ENCODE measurements at regions not wholly inside any gene's neighbourhood (a gene's known extent, or its start where the extent isn't known, plus 50 kb on each side); places are given as distances from the start of the nearest gene placed in this dataset.
"Not testable (repeated sequence)": the region's sequence is repeated elsewhere in the genome, so short reads cannot be mapped to it uniquely, and the experiment has no call there.

DNA sequence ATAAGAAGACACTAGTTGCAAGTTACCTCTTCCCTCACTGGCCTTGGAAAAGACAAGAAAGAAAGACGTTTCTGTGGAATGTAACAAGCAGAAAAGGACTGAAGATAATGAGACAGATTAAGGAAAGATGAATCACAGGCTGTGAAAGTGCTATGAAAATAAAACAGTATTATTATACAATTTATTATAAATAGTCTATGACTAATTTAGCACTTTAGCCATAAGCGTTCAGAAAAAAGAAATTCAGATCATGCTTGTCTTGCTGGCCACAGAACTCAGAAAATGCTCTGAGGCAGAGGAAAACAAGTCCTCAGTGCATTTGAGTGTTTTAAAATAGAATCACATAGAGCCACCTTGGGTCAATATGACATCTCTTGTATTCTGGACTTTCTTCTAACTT is 174.8 kb upstream of the NBPF9 start:
- TF ChIP-seq, protein P1, sequence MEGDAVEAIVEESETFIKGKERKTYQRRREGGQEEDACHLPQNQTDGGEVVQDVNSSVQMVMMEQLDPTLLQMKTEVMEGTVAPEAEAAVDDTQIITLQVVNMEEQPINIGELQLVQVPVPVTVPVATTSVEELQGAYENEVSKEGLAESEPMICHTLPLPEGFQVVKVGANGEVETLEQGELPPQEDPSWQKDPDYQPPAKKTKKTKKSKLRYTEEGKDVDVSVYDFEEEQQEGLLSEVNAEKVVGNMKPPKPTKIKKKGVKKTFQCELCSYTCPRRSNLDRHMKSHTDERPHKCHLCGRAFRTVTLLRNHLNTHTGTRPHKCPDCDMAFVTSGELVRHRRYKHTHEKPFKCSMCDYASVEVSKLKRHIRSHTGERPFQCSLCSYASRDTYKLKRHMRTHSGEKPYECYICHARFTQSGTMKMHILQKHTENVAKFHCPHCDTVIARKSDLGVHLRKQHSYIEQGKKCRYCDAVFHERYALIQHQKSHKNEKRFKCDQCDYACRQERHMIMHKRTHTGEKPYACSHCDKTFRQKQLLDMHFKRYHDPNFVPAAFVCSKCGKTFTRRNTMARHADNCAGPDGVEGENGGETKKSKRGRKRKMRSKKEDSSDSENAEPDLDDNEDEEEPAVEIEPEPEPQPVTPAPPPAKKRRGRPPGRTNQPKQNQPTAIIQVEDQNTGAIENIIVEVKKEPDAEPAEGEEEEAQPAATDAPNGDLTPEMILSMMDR (IDR thresholded peaks at IDR 0.05), result not testable (repeated sequence)
- not testable (repeated sequence) for TF ChIP-seq POLR2A, EP300 (IDR thresholded peaks at IDR 0.05)
